B cell (primary cell): ENCODE measurements at regions not wholly inside any gene's neighbourhood (a gene's known extent, or its start where the extent isn't known, plus 50 kb on each side); places are given as distances from the start of the nearest gene placed in this dataset.

ENCODE experiments used
- EZH2 ChIP-seq: IDR thresholded peaks from 2 replicates; pipeline ENCODE4 v1.6.1; 2012; ENCODE audit warnings: borderline replicate concordance, low read depth, mild to moderate bottlenecking, moderate library complexity, low read length; ENCODE audit not compliant: insufficient read depth, poor library complexity, severe bottlenecking
- TF ChIP-seq, protein P1 (sequence below): fragments of 200-600 bp; IDR thresholded peaks from one replicate; pipeline ENCODE4 v1.8.0; 2022; ENCODE audit warnings: antibody characterized with exemption, mild to moderate bottlenecking

GRCh38 chrX:39499996-39500395 is 597.8 kb downstream of the BCOR start:
- TF ChIP-seq, protein P1, sequence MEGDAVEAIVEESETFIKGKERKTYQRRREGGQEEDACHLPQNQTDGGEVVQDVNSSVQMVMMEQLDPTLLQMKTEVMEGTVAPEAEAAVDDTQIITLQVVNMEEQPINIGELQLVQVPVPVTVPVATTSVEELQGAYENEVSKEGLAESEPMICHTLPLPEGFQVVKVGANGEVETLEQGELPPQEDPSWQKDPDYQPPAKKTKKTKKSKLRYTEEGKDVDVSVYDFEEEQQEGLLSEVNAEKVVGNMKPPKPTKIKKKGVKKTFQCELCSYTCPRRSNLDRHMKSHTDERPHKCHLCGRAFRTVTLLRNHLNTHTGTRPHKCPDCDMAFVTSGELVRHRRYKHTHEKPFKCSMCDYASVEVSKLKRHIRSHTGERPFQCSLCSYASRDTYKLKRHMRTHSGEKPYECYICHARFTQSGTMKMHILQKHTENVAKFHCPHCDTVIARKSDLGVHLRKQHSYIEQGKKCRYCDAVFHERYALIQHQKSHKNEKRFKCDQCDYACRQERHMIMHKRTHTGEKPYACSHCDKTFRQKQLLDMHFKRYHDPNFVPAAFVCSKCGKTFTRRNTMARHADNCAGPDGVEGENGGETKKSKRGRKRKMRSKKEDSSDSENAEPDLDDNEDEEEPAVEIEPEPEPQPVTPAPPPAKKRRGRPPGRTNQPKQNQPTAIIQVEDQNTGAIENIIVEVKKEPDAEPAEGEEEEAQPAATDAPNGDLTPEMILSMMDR, result no peak
- TF ChIP-seq EZH2, result no peak
